GM12874 (cell line): ENCODE measurements at regions not wholly inside any gene's neighbourhood (a gene's known extent, or its start where the extent isn't known, plus 50 kb on each side); places are given as distances from the start of the nearest gene placed in this dataset.

ENCODE experiments used
- CTCF ChIP-seq: IDR thresholded peaks from 2 replicates; pipeline ENCODE4 v1.5.1; 2011; ENCODE audit warnings: low read depth, mild to moderate bottlenecking, control low read depth, low read length, moderate library complexity; ENCODE audit not compliant: insufficient read depth

GRCh38 chr2:17086990-17087389, 421.4 kb upstream of the CYRIA start:
- no peak for TF ChIP-seq CTCF

- no peak for TF ChIP-seq CTCF
These were observed 420.0 kb upstream of the CYRIA start for GRCh38 chr2:17085546-17086202.

GRCh38 chr2:17084877-17085276, 419.2 kb upstream of the CYRIA start:
- no peak for TF ChIP-seq CTCF

GRCh38 chr2:17083902-17084301, 418.3 kb upstream of the CYRIA start:
- TF ChIP-seq CTCF = no peak

GRCh38 chr2:17079262-17079661, 413.6 kb upstream of the CYRIA start:
- no peak for TF ChIP-seq CTCF

GRCh38 chr2:17076533-17076932, 410.9 kb upstream of the CYRIA start:
- no peak for TF ChIP-seq CTCF

GRCh38 chr2:17070711-17071110, 405.1 kb upstream of the CYRIA start:
- no peak for TF ChIP-seq CTCF
